Breast epithelium (tissue), 3 donors: ENCODE measurements at regions not wholly inside any gene's neighbourhood (a gene's known extent, or its start where the extent isn't known, plus 50 kb on each side); places are given as distances from the start of the nearest gene placed in this dataset.

ENCODE experiments used
- POLR2A ChIP-seq: fragments of 450-650 bp; IDR thresholded peaks from one replicate; pipeline ENCODE4 v1.6.1; 2016; ENCODE audit warnings: antibody characterized with exemption, mild to moderate bottlenecking, moderate library complexity
- TF ChIP-seq, protein P1 (sequence below), 3 donors: fragments of 450-650 bp; IDR thresholded peaks; one replicate each; pipeline ENCODE4 v1.5.1; 2016 to 2017; ENCODE audit warnings: antibody characterized with exemption in 3 of 3, mild to moderate bottlenecking in 3 of 3, moderate library complexity in 3 of 3

GRCh38 chr4:89567936-89568335 is 260.3 kb upstream of the GPRIN3 start:
- no peak for TF ChIP-seq POLR2A
- TF ChIP-seq, protein P1, sequence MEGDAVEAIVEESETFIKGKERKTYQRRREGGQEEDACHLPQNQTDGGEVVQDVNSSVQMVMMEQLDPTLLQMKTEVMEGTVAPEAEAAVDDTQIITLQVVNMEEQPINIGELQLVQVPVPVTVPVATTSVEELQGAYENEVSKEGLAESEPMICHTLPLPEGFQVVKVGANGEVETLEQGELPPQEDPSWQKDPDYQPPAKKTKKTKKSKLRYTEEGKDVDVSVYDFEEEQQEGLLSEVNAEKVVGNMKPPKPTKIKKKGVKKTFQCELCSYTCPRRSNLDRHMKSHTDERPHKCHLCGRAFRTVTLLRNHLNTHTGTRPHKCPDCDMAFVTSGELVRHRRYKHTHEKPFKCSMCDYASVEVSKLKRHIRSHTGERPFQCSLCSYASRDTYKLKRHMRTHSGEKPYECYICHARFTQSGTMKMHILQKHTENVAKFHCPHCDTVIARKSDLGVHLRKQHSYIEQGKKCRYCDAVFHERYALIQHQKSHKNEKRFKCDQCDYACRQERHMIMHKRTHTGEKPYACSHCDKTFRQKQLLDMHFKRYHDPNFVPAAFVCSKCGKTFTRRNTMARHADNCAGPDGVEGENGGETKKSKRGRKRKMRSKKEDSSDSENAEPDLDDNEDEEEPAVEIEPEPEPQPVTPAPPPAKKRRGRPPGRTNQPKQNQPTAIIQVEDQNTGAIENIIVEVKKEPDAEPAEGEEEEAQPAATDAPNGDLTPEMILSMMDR (IDR thresholded peaks at IDR 0.05): no peak
